NT2/D1 (cell line): ENCODE measurements at regions not wholly inside any gene's neighbourhood (a gene's known extent, or its start where the extent isn't known, plus 50 kb on each side); places are given as distances from the start of the nearest gene placed in this dataset.

Source experiments
- SUZ12 ChIP-seq: IDR thresholded peaks from 2 replicates; pipeline ENCODE4 v1.6.1; 2011; ENCODE audit not compliant: insufficient read length, insufficient read depth; ENCODE audit errors: extremely low read depth
- YY1 ChIP-seq: IDR thresholded peaks from 2 replicates; pipeline ENCODE4 v1.6.1; 2011; ENCODE audit not compliant: insufficient read length, insufficient read depth
- ZNF274 ChIP-seq: IDR thresholded peaks from 2 replicates; pipeline ENCODE4 v1.6.1; 2011; ENCODE audit warnings: mild to moderate bottlenecking, low read depth, low read length

- TF ChIP-seq ZNF274 (no peak), YY1 (no peak), SUZ12 (no peak)
Observed at GRCh38 chr7:67794544-67794943, 797.9 kb downstream of the TYW1 start.
